H9 (cell line): ENCODE measurements at regions not wholly inside any gene's neighbourhood (a gene's known extent, or its start where the extent isn't known, plus 50 kb on each side); places are given as distances from the start of the nearest gene placed in this dataset.

ENCODE experiments used
- DNase-seq: peaks from one replicate; pipeline ENCODE4 v3.0.0-alpha.2; 2017
- H2AFZ ChIP-seq: one replicate; pipeline ENCODE4 v1.6.1; 2013; ENCODE audit warnings: mild to moderate bottlenecking, low read length, control low read depth, moderate library complexity
- H2AK5ac ChIP-seq: 2 replicates; pipeline ENCODE4 v1.6.1; 2013; ENCODE audit warnings: low read length, control low read depth, mixed read lengths; ENCODE audit not compliant: insufficient read length
- H2BK120ac ChIP-seq: one replicate; pipeline ENCODE4 v1.6.1; 2013; ENCODE audit warnings: low read depth, mild to moderate bottlenecking, low read length, control low read depth, inconsistent platforms; ENCODE audit not compliant: poor library complexity, severe bottlenecking
- H2BK12ac ChIP-seq: 2 replicates; pipeline ENCODE4 v1.6.1; 2013; ENCODE audit warnings: low read length, control low read depth, mixed read lengths, low read depth; ENCODE audit not compliant: insufficient read length
- H2BK15ac ChIP-seq: 2 replicates; pipeline ENCODE4 v1.6.1; 2013; ENCODE audit warnings: low read depth, low read length, control low read depth
- H2BK20ac ChIP-seq: one replicate; pipeline ENCODE4 v1.6.1; 2013; ENCODE audit warnings: low read depth, mild to moderate bottlenecking, low read length, control low read depth, inconsistent platforms; ENCODE audit not compliant: poor library complexity, severe bottlenecking
- H2BK5ac ChIP-seq: 2 replicates; pipeline ENCODE4 v1.6.1; 2013; ENCODE audit warnings: low read length, control low read depth, mixed read lengths; ENCODE audit not compliant: insufficient read length
- H3K14ac ChIP-seq: 2 replicates; pipeline ENCODE4 v1.6.1; 2013; ENCODE audit warnings: low read length, control low read depth; ENCODE audit not compliant: insufficient read depth
- H3K18ac ChIP-seq: 2 replicates; pipeline ENCODE4 v1.6.1; 2013; ENCODE audit warnings: low read depth, mild to moderate bottlenecking, mixed read lengths, low read length, control low read depth; ENCODE audit not compliant: insufficient read length
- H3K23ac ChIP-seq: 2 replicates; pipeline ENCODE4 v1.6.1; 2013; ENCODE audit warnings: low read length, control low read depth, mixed read lengths, low read depth; ENCODE audit not compliant: insufficient read length
- H3K23me2 ChIP-seq: 2 replicates; pipeline ENCODE4 v1.6.1; 2013; ENCODE audit warnings: low read depth, mild to moderate bottlenecking, mixed read lengths, low read length, control low read depth; ENCODE audit not compliant: insufficient read length, poor library complexity, severe bottlenecking
- H3K27ac ChIP-seq: 2 replicates; pipeline ENCODE4 v1.5.1; 2013; ENCODE audit warnings: low read length, control low read depth, mixed read lengths, low read depth; ENCODE audit not compliant: insufficient read length
- H3K27me3 ChIP-seq: 2 replicates; pipeline ENCODE4 v1.6.1; 2013; ENCODE audit warnings: low read length, control low read depth, inconsistent platforms; ENCODE audit not compliant: insufficient read depth
- H3K4ac ChIP-seq: 2 replicates; pipeline ENCODE4 v1.6.1; 2013; ENCODE audit warnings: low read depth, mild to moderate bottlenecking, control low read depth, inconsistent platforms, low read length, moderate library complexity
- H3K4me1 ChIP-seq: 2 replicates; pipeline ENCODE4 v1.6.1; 2013; ENCODE audit warnings: low read length, control low read depth, inconsistent platforms; ENCODE audit not compliant: insufficient read depth
- H3K4me2 ChIP-seq: 2 replicates; pipeline ENCODE4 v1.6.1; 2013; ENCODE audit warnings: low read length, control low read depth, mixed read lengths; ENCODE audit not compliant: insufficient read length, insufficient read depth
- H3K56ac ChIP-seq: 2 replicates; pipeline ENCODE4 v1.6.1; 2013; ENCODE audit warnings: low read depth, mild to moderate bottlenecking, mixed read lengths, low read length, control low read depth; ENCODE audit not compliant: insufficient read length
- H3K79me1 ChIP-seq: 2 replicates; pipeline ENCODE4 v1.6.1; 2013; ENCODE audit warnings: low read depth, mild to moderate bottlenecking, moderate library complexity, low read length, control low read depth, inconsistent platforms; ENCODE audit not compliant: insufficient read depth, poor library complexity, severe bottlenecking
- H3K79me2 ChIP-seq: 2 replicates; pipeline ENCODE4 v1.6.1; 2013; ENCODE audit warnings: low read length, control low read depth, inconsistent platforms; ENCODE audit not compliant: insufficient read depth
- H3K9ac ChIP-seq: 2 replicates; pipeline ENCODE4 v1.6.1; 2013; ENCODE audit warnings: low read length, control low read depth, mixed read lengths; ENCODE audit not compliant: insufficient read length; ENCODE audit errors: extremely low read depth
- H3K9me3 ChIP-seq: one replicate; pipeline ENCODE4 v1.6.1; 2013; ENCODE audit warnings: low read depth, low read length, inconsistent platforms; ENCODE audit not compliant: control insufficient read depth
- H3T11ph ChIP-seq: one replicate; pipeline ENCODE4 v1.6.1; 2013; ENCODE audit warnings: mild to moderate bottlenecking, low read length, control low read depth, inconsistent platforms
- H4K20me1 ChIP-seq: one replicate; pipeline ENCODE4 v1.6.1; 2013; ENCODE audit not compliant: control insufficient read depth, insufficient read length, insufficient read depth
- H4K5ac ChIP-seq: 2 replicates; pipeline ENCODE4 v1.6.1; 2013; ENCODE audit warnings: low read depth, mild to moderate bottlenecking, mixed read lengths, low read length, control low read depth; ENCODE audit not compliant: insufficient read length
- H4K8ac ChIP-seq: replicated peaks from 2 replicates; pipeline ENCODE4 v1.6.1; 2013; ENCODE audit warnings: low read length, control low read depth, mixed read lengths, low read depth; ENCODE audit not compliant: insufficient read length
- H4K91ac ChIP-seq: 2 replicates; pipeline ENCODE4 v1.6.1; 2013; ENCODE audit warnings: low read depth, mild to moderate bottlenecking, moderate library complexity, mixed read lengths, low read length, control low read depth; ENCODE audit not compliant: insufficient read length
- H3K27ac Mint-ChIP-seq, 3 experiments: 2 replicates in 2 of 3; 3 replicates in 1 of 3; pipeline ENCODE4 v1.8.0; 2020 to 2021; ENCODE audit warnings: mixed read lengths in 3 of 3, mild to moderate bottlenecking in 1 of 3, moderate library complexity in 1 of 3
- H3K27me3 Mint-ChIP-seq: 2 replicates; pipeline ENCODE4 v1.8.0; 2021; ENCODE audit warnings: low read depth, mild to moderate bottlenecking, moderate library complexity, mixed read lengths
- H3K36me3 Mint-ChIP-seq, 3 experiments: 2 replicates in 2 of 3; 3 replicates in 1 of 3; pipeline ENCODE4 v1.8.0; 2020 to 2021; ENCODE audit warnings: low read depth in 3 of 3, mixed read lengths in 3 of 3; ENCODE audit not compliant: insufficient read depth in 1 of 3
- H3K4me1 Mint-ChIP-seq, 2 experiments: 2 replicates each; pipeline ENCODE4 v1.8.0; 2020; ENCODE audit warnings: mixed read lengths in 2 of 2
- H3K4me3 Mint-ChIP-seq, 2 experiments: 2 replicates in 1 of 2; 3 replicates in 1 of 2; pipeline ENCODE4 v1.8.0; 2020 to 2021; ENCODE audit warnings: mild to moderate bottlenecking in 2 of 2, mixed read lengths in 2 of 2, moderate library complexity in 1 of 2
- H3K9me3 Mint-ChIP-seq, 2 experiments: 2 replicates in 1 of 2; 3 replicates in 1 of 2; pipeline ENCODE4 v1.8.0; 2020; ENCODE audit warnings: mild to moderate bottlenecking in 2 of 2, mixed read lengths in 2 of 2, moderate library complexity in 1 of 2
- TF ChIP-seq, protein P1 (sequence below): fragments of 200-600 bp; sonication (generic); conservative IDR thresholded peaks from 3 replicates; pipeline ENCODE4 v1.8.0; 2021; ENCODE audit warnings: antibody characterized with exemption, mild to moderate bottlenecking

DNA sequence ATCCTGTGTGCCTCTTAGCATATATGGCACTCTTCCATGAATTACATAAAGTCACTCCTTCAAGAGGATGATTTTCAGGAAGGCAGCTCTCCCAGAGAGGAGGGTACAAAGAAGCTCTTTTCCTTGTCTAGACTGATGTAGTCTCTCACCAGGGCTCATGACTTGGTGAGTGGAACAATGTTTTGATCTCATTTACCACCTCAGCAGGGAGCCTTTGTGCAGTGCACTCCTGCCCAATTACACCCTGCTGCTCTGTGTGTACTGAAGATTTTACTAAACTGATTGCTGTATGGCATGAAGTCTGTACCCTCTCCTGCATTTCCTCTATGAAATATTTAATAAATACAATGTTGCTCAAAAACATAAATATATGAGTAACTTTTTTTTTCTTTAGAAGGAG is 598.3 kb upstream of the HS3ST5 start:
- H3K23me2 ChIP-seq: no peaks in the 10 kb centered on the region
- no peak overlapping the region for H3K4me3 Mint-ChIP-seq
- no peak for DNase-seq

More for the DNA sequence above, 598.3 kb upstream of the HS3ST5 start:
- peaks cover 1% of the 10 kb centered on the region; the same call in 1 of the 2 replicates for H3K4me1 ChIP-seq
- no peaks in the 10 kb centered on the region for H3K79me1 ChIP-seq
- H2BK15ac ChIP-seq: no peak overlapping the region
- H3K36me3 Mint-ChIP-seq: peaks cover under 1 to 5% (median 3%) of the 10 kb centered on the region in 3 experiments; a peak in 5 of 7 replicates
- no peak overlapping the region for H2BK20ac ChIP-seq
- H2BK12ac ChIP-seq: no peak overlapping the region
- no peaks in the 10 kb centered on the region for H3K27me3 ChIP-seq
- H3T11ph ChIP-seq: no peak overlapping the region
- H3K9ac ChIP-seq: no peak overlapping the region
- H4K5ac ChIP-seq: no peak overlapping the region
- no peak overlapping the region for H3K27ac Mint-ChIP-seq
- H3K23ac ChIP-seq: no peak overlapping the region
- peaks cover 16 to 17% of the 10 kb centered on the region in 2 experiments for H3K4me1 Mint-ChIP-seq
- H3K14ac ChIP-seq: no peak overlapping the region
- no peaks in the 10 kb centered on the region for H3K79me2 ChIP-seq
- no peak overlapping the region for H2BK120ac ChIP-seq
- H2AFZ ChIP-seq: no peak overlapping the region
- H4K8ac ChIP-seq: no peak overlapping the region
- H3K4me2 ChIP-seq: no peak overlapping the region
- H2BK5ac ChIP-seq: no peak overlapping the region
- H4K91ac ChIP-seq: no peak overlapping the region
- no peaks in the 10 kb centered on the region for H4K20me1 ChIP-seq
- H2AK5ac ChIP-seq: no peak overlapping the region
- H3K4ac ChIP-seq: no peak overlapping the region
- peaks cover under 1 to 3% of the 10 kb centered on the region in 2 experiments; a peak in 4 of 5 replicates for H3K9me3 Mint-ChIP-seq
- no peak overlapping the region for H3K56ac ChIP-seq
- TF ChIP-seq, protein P1, sequence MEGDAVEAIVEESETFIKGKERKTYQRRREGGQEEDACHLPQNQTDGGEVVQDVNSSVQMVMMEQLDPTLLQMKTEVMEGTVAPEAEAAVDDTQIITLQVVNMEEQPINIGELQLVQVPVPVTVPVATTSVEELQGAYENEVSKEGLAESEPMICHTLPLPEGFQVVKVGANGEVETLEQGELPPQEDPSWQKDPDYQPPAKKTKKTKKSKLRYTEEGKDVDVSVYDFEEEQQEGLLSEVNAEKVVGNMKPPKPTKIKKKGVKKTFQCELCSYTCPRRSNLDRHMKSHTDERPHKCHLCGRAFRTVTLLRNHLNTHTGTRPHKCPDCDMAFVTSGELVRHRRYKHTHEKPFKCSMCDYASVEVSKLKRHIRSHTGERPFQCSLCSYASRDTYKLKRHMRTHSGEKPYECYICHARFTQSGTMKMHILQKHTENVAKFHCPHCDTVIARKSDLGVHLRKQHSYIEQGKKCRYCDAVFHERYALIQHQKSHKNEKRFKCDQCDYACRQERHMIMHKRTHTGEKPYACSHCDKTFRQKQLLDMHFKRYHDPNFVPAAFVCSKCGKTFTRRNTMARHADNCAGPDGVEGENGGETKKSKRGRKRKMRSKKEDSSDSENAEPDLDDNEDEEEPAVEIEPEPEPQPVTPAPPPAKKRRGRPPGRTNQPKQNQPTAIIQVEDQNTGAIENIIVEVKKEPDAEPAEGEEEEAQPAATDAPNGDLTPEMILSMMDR: no peak
- no peak overlapping the region for H3K27ac ChIP-seq
- H3K9me3 ChIP-seq: no peaks in the 10 kb centered on the region
- H3K27me3 Mint-ChIP-seq: no peaks in the 10 kb centered on the region
- H3K18ac ChIP-seq: no peak overlapping the region
